ENCODE measurements at regions not wholly inside any gene's neighbourhood (a gene's known extent, or its start where the extent isn't known, plus 50 kb on each side); places are given as distances from the start of the nearest gene placed in this dataset.
"Not testable (repeated sequence)": the region's sequence is repeated elsewhere in the genome, so short reads cannot be mapped to it uniquely, and the experiment has no call there.

- not testable (repeated sequence) for TF ChIP-seq CTCF (conservative IDR thresholded peaks at IDR 0.05; ENCODE audit: low read length); EZH2phosphoT487 (IDR thresholded peaks at IDR 0.05; ENCODE audit: borderline replicate concordance)
These were observed 97.2 kb downstream of the KLRB1 start for GRCh38 chr12:9510392-9511011.

Measured in Loucy (cell line).